ENCODE measurements at regions not wholly inside any gene's neighbourhood (a gene's known extent, or its start where the extent isn't known, plus 50 kb on each side); places are given as distances from the start of the nearest gene placed in this dataset.

DNA sequence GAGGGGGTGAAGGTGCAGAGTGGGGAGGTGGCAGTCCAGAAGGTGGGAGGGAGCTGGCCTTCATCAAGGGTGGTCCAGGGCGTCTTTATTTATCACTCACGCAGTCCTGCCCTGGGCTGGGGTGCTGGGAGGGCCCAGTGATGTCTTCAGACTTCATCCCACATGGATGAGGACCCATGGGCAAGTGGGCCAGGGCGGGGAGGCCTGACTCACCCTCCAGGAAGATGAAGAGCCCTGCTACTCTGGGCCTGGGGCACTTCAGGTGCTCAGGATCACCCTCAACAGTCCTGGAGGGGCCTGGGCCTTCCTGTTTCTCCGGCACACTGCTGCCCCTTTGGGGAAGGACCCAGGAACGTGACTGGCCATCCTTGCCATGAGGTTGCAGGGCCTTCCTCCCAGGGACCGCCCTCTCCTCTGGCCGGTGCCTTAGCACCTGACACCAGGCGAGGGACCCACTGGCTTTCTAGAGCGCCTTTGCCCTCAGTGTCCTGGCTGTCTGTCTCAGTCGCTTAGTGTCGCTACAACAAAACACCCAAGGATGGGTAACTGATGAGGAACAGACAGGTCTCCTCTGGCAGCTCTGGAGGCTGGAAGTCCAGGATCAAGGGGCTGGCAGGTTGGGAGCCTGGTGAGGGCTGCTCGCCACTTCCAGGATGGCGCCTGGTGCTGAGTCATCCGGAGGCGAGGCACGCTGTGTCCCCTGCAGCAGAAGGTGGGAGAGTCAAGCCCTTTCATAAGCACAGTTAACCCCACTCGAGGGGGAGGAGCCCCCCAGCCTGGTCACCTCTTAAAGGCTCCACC lies 57.8 kb upstream of the HS6ST1 start (continued):
- no peak for TF ChIP-seq HCFC1 (IDR thresholded peaks at IDR 0.05; ENCODE audit: low read depth, low read length)
- TF ChIP-seq, protein P1, sequence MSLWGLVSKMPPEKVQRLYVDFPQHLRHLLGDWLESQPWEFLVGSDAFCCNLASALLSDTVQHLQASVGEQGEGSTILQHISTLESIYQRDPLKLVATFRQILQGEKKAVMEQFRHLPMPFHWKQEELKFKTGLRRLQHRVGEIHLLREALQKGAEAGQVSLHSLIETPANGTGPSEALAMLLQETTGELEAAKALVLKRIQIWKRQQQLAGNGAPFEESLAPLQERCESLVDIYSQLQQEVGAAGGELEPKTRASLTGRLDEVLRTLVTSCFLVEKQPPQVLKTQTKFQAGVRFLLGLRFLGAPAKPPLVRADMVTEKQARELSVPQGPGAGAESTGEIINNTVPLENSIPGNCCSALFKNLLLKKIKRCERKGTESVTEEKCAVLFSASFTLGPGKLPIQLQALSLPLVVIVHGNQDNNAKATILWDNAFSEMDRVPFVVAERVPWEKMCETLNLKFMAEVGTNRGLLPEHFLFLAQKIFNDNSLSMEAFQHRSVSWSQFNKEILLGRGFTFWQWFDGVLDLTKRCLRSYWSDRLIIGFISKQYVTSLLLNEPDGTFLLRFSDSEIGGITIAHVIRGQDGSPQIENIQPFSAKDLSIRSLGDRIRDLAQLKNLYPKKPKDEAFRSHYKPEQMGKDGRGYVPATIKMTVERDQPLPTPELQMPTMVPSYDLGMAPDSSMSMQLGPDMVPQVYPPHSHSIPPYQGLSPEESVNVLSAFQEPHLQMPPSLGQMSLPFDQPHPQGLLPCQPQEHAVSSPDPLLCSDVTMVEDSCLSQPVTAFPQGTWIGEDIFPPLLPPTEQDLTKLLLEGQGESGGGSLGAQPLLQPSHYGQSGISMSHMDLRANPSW (CRISPR knock-in tag; IDR thresholded peaks at IDR 0.05) = no peak
- TF ChIP-seq XRCC4 (IDR thresholded peaks at IDR 0.05; ENCODE audit: extremely low read depth, insufficient read depth, insufficient read length) = no peak
- TF ChIP-seq SMC3 (conservative IDR thresholded peaks at IDR 0.05; ENCODE audit: insufficient read depth, low read depth, low read length) = no peak
- peak; percentile 37; the same call in 1 of the 2 replicates for TF ChIP-seq C11orf30 (IDR thresholded peaks at IDR 0.05; ENCODE audit: low read depth)
- TF ChIP-seq NFE2L1 (tag; IDR thresholded peaks at IDR 0.05; ENCODE audit: borderline replicate concordance, low read depth) = no peak
- TF ChIP-seq GABPA (tag; conservative IDR thresholded peaks at IDR 0.05; ENCODE audit: low read depth) = no peak
- TF ChIP-seq, protein P2, sequence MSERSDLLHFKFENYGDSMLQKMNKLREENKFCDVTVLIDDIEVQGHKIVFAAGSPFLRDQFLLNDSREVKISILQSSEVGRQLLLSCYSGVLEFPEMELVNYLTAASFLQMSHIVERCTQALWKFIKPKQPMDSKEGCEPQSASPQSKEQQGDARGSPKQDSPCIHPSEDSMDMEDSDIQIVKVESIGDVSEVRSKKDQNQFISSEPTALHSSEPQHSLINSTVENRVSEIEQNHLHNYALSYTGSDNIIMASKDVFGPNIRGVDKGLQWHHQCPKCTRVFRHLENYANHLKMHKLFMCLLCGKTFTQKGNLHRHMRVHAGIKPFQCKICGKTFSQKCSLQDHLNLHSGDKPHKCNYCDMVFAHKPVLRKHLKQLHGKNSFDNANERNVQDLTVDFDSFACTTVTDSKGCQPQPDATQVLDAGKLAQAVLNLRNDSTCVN (CRISPR knock-in tag; IDR thresholded peaks at IDR 0.05) = no peak
- no peak for TF ChIP-seq FOXP1 (CRISPR knock-in tag; IDR thresholded peaks at IDR 0.05)
